HuH-7 (cell line): ENCODE measurements at regions not wholly inside any gene's neighbourhood (a gene's known extent, or its start where the extent isn't known, plus 50 kb on each side); places are given as distances from the start of the nearest gene placed in this dataset.

Source experiments
- DNase-seq: peaks from one replicate; pipeline ENCODE4 v3.0.0; 2011; ENCODE audit warnings: low spot score

GRCh38 chrX:133159205-133159604 lies 58.9 kb downstream of the TFDP3 start:
- DNase-seq, result no peak

- peak; percentile 13 for DNase-seq
Observed at GRCh38 chrX:133151336-133151735, 54.4 kb upstream of the USP26 start.

GRCh38 chrX:133150730-133151129 lies 53.8 kb upstream of the USP26 start:
- DNase-seq, result no peak
